ENCODE measurements at regions not wholly inside any gene's neighbourhood (a gene's known extent, or its start where the extent isn't known, plus 50 kb on each side); places are given as distances from the start of the nearest gene placed in this dataset.

DNA sequence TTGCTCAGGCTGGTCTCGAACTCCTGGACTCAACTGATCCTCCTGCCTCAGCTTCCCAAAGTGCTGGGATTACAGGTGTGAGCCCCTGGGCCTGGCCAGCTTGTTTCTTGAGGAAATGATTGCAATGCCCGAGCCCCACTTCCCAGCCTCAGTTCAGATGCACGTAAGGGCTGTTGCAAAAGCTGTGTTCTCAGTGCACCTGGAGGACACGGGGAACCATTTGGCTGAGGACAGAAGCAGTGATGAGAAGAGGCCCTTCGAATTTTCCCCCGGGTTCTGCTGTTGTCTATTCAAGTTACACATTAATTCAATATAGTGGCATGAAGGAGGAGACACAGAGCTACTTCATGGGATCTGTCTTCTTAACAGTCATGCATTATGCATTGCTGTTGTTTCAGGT lies 78.8 kb upstream of the WDR26 start:
- TF ChIP-seq, protein P1, sequence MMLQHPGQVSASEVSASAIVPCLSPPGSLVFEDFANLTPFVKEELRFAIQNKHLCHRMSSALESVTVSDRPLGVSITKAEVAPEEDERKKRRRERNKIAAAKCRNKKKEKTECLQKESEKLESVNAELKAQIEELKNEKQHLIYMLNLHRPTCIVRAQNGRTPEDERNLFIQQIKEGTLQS (IDR thresholded peaks at IDR 0.05): no peak
- TF ChIP-seq, protein P2, sequence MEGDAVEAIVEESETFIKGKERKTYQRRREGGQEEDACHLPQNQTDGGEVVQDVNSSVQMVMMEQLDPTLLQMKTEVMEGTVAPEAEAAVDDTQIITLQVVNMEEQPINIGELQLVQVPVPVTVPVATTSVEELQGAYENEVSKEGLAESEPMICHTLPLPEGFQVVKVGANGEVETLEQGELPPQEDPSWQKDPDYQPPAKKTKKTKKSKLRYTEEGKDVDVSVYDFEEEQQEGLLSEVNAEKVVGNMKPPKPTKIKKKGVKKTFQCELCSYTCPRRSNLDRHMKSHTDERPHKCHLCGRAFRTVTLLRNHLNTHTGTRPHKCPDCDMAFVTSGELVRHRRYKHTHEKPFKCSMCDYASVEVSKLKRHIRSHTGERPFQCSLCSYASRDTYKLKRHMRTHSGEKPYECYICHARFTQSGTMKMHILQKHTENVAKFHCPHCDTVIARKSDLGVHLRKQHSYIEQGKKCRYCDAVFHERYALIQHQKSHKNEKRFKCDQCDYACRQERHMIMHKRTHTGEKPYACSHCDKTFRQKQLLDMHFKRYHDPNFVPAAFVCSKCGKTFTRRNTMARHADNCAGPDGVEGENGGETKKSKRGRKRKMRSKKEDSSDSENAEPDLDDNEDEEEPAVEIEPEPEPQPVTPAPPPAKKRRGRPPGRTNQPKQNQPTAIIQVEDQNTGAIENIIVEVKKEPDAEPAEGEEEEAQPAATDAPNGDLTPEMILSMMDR (IDR thresholded peaks at IDR 0.05; ENCODE audit: low read depth, low read length, missing input control): no peak
- TF ChIP-seq, protein P3, sequence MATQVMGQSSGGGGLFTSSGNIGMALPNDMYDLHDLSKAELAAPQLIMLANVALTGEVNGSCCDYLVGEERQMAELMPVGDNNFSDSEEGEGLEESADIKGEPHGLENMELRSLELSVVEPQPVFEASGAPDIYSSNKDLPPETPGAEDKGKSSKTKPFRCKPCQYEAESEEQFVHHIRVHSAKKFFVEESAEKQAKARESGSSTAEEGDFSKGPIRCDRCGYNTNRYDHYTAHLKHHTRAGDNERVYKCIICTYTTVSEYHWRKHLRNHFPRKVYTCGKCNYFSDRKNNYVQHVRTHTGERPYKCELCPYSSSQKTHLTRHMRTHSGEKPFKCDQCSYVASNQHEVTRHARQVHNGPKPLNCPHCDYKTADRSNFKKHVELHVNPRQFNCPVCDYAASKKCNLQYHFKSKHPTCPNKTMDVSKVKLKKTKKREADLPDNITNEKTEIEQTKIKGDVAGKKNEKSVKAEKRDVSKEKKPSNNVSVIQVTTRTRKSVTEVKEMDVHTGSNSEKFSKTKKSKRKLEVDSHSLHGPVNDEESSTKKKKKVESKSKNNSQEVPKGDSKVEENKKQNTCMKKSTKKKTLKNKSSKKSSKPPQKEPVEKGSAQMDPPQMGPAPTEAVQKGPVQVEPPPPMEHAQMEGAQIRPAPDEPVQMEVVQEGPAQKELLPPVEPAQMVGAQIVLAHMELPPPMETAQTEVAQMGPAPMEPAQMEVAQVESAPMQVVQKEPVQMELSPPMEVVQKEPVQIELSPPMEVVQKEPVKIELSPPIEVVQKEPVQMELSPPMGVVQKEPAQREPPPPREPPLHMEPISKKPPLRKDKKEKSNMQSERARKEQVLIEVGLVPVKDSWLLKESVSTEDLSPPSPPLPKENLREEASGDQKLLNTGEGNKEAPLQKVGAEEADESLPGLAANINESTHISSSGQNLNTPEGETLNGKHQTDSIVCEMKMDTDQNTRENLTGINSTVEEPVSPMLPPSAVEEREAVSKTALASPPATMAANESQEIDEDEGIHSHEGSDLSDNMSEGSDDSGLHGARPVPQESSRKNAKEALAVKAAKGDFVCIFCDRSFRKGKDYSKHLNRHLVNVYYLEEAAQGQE (IDR thresholded peaks at IDR 0.05): no peak
- TF ChIP-seq, protein P4, sequence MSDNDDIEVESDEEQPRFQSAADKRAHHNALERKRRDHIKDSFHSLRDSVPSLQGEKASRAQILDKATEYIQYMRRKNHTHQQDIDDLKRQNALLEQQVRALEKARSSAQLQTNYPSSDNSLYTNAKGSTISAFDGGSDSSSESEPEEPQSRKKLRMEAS (IDR thresholded peaks at IDR 0.05): no peak
- TF ChIP-seq EGR1 (IDR thresholded peaks at IDR 0.05; ENCODE audit: low read depth in 2 of 2): no peak
- TF ChIP-seq GABPA (IDR thresholded peaks at IDR 0.05 in 1 of 2, conservative IDR thresholded peaks at IDR 0.05 in 1 of 2): no peak
- TF ChIP-seq TAF1 (conservative IDR thresholded peaks at IDR 0.05): no peak
- TF ChIP-seq, protein P5, sequence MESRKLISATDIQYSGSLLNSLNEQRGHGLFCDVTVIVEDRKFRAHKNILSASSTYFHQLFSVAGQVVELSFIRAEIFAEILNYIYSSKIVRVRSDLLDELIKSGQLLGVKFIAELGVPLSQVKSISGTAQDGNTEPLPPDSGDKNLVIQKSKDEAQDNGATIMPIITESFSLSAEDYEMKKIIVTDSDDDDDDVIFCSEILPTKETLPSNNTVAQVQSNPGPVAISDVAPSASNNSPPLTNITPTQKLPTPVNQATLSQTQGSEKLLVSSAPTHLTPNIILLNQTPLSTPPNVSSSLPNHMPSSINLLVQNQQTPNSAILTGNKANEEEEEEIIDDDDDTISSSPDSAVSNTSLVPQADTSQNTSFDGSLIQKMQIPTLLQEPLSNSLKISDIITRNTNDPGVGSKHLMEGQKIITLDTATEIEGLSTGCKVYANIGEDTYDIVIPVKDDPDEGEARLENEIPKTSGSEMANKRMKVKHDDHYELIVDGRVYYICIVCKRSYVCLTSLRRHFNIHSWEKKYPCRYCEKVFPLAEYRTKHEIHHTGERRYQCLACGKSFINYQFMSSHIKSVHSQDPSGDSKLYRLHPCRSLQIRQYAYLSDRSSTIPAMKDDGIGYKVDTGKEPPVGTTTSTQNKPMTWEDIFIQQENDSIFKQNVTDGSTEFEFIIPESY (IDR thresholded peaks at IDR 0.05): no peak
- TF ChIP-seq HNF4A (conservative IDR thresholded peaks at IDR 0.05): no peak
- no peak for TF ChIP-seq RAD21 (IDR thresholded peaks at IDR 0.05)
- no peak for TF ChIP-seq NR2F2 (IDR thresholded peaks at IDR 0.05)
- TF ChIP-seq RXRA (IDR thresholded peaks at IDR 0.05): no peak
- no peak for TF ChIP-seq YY1 (IDR thresholded peaks at IDR 0.05)

All from liver (tissue), 3 donors.